ENCODE measurements at regions not wholly inside any gene's neighbourhood (a gene's known extent, or its start where the extent isn't known, plus 50 kb on each side); places are given as distances from the start of the nearest gene placed in this dataset.

DNA sequence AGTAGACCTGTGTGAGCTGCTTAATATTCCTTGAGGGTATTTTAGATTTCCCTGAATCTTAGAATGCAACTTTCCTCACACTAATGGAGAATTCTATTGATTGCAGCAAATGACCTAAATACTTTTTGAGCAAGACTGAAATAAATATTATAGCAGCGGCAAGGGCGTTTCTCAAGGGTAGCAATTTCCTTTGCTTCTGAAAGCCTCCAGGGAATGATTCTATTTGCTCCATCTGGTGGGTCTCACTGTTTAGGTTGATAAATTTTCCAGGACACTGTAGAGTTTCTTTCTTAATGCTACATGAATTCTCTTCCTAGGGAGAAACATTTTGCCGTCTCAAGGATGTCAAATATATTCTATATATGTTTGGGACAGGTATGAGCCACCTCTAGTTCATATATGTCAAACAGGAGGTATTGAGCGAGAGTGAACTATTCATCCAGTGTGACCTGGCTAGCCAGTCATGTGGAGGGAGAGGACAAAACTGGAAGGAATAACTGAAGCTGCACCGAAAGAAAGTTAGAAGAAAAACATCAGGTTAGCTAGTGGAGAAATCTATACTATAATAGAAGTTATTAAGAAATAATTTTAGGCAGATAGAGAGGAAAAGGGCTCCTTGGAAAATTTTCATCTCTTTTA, 57.9 kb upstream of the FZD8 start:
- Histone ChIP-seq H3K4me1 (ENCODE audit: control insufficient read depth in 1 of 2, extremely low read depth in 1 of 2, insufficient read depth in 2 of 2, low read length in 2 of 2) (no peaks in the 10 kb centered on the region), H3K27ac (ENCODE audit: low read length) (no peak overlapping the region), H3K9me3 (no peaks in the 10 kb centered on the region), H3K36me3 (ENCODE audit: control insufficient read depth in 2 of 2, extremely low read depth in 1 of 2, insufficient read depth in 1 of 2, low read length in 1 of 2) (no peaks in the 10 kb centered on the region), H3K4me3 (ENCODE audit: control insufficient read depth in 1 of 2, extremely low read depth in 1 of 2, low read length in 1 of 2) (no peak overlapping the region), H3K27me3 (replicated peaks in 1 of 2; ENCODE audit: control insufficient read depth in 2 of 2, extremely low read depth in 1 of 2, insufficient read depth in 2 of 2, low read length in 1 of 2) (no peaks in the 10 kb centered on the region)
- no peak overlapping the region for H3K27ac Mint-ChIP-seq
- no peak overlapping the region for H3K4me3 Mint-ChIP-seq
- ATAC-seq (replicated peaks in 1 of 4) (no peak), DNase-seq (no peak)
- H3K27me3 Mint-ChIP-seq, result peaks cover 1 to 5% of the 10 kb centered on the region in 2 donors
- no peaks in the 10 kb centered on the region for H3K9me3 Mint-ChIP-seq
- ChIA-PET CTCF (no interaction called here), POLR2A (no interaction called here)
- H3K4me1 Mint-ChIP-seq, result no peaks in the 10 kb centered on the region
- WGBS (ENCODE audit: insufficient coverage), result no CpG with 5 or more reads among the region's 5 CpGs
- no peaks in the 10 kb centered on the region for H3K36me3 Mint-ChIP-seq

DNA sequence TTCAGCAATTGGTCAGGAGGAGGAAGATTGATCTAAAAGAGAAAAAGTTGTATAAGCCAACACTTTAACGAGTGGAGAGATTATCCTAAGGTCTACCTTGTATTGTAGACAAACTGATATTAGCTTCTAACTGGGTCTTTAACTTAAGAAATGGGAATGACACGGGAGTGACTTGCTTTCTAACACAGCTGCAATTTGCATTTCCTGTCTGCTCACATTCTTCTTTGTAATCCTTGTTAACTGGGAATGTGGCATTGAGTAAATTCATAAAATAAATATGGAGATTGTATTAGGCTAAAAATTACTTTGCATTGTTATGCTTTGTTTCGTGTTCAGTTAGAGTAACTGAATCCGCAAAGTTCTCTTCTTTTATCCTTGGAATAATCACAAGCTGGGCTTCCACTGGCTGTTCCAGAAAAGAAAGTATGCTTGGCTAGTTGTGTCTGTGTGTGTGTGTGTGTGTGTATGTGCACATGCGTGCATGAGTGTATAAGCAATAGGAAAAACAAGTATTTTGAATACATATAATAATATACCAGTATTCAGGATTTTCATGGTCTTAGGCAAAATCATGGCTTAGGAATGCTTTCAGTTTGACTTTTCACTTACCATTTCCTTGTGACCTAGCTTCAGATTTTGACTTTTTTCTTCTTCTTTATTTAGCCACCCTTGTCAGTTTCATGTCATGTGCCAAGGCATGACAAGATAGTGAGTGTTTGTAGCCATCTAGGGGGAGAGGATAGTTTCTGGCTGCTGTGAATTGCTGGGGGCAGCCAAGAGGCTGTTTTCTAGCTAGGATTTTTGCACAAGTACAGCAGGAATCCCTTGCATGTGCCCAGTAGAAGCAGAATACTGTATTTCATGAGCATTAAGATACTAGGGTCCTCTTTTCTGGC, 54.5 kb upstream of the FZD8 start:
- no peaks in the 10 kb centered on the region for H3K9me3 ChIP-seq
- H3K4me3 ChIP-seq (ENCODE audit: control insufficient read depth in 1 of 2, extremely low read depth in 1 of 2, low read length in 1 of 2), result no peak overlapping the region
- Mint-ChIP-seq H3K9me3 (peaks cover 0 to 3% (median 0%) of the 10 kb centered on the region in 3 donors), H3K36me3 (no peaks in the 10 kb centered on the region), H3K4me1 (no peaks in the 10 kb centered on the region), H3K27ac (no peak overlapping the region), H3K4me3 (no peak overlapping the region), H3K27me3 (peaks cover 0 to 9% of the 10 kb centered on the region in 2 donors)
- no peak for DNase-seq
- ChIA-PET POLR2A (no interaction called here), CTCF (no interaction called here)
- H3K4me1 ChIP-seq (ENCODE audit: control insufficient read depth in 1 of 2, extremely low read depth in 1 of 2, insufficient read depth in 2 of 2, low read length in 2 of 2), result no peaks in the 10 kb centered on the region
- ATAC-seq (replicated peaks in 1 of 4), result no peak
- no peaks in the 10 kb centered on the region for H3K27me3 ChIP-seq (replicated peaks in 1 of 2; ENCODE audit: control insufficient read depth in 2 of 2, extremely low read depth in 1 of 2, insufficient read depth in 2 of 2, low read length in 1 of 2)
- H3K27ac ChIP-seq (ENCODE audit: low read length), result no peak overlapping the region
- 94% methylated on average over 2 of the region's 5 CpGs for WGBS (ENCODE audit: insufficient coverage)
- H3K36me3 ChIP-seq (ENCODE audit: control insufficient read depth in 2 of 2, extremely low read depth in 1 of 2, insufficient read depth in 1 of 2, low read length in 1 of 2), result no peaks in the 10 kb centered on the region

GRCh38 chr10:35693800-35694199, 51.7 kb upstream of the FZD8 start:
- POLR2A ChIA-PET, result no interaction called here
- H3K27ac ChIP-seq (ENCODE audit: low read length), result no peak overlapping the region
- Mint-ChIP-seq H3K27ac (no peak overlapping the region), H3K9me3 (peaks cover 0 to 3% (median 0%) of the 10 kb centered on the region in 3 donors), H3K27me3 (peaks cover 0 to 3% of the 10 kb centered on the region in 2 donors), H3K4me1 (no peaks in the 10 kb centered on the region), H3K4me3 (no peak overlapping the region), H3K36me3 (no peaks in the 10 kb centered on the region)
- H3K4me3 ChIP-seq (ENCODE audit: control insufficient read depth in 1 of 2, extremely low read depth in 1 of 2, low read length in 1 of 2), result no peak overlapping the region
- no CpG with 5 or more reads among the region's 6 CpGs for WGBS (ENCODE audit: insufficient coverage)
- no peaks in the 10 kb centered on the region for H3K9me3 ChIP-seq
- CTCF ChIA-PET, result no interaction called here
- peaks cover 0 to 2% of the 10 kb centered on the region in 2 experiments for H3K27me3 ChIP-seq (replicated peaks in 1 of 2; ENCODE audit: control insufficient read depth in 2 of 2, extremely low read depth in 1 of 2, insufficient read depth in 2 of 2, low read length in 1 of 2)
- H3K36me3 ChIP-seq (ENCODE audit: control insufficient read depth in 2 of 2, extremely low read depth in 1 of 2, insufficient read depth in 1 of 2, low read length in 1 of 2), result no peaks in the 10 kb centered on the region
- DNase-seq (no peak), ATAC-seq (replicated peaks in 1 of 4) (no peak)
- no peaks in the 10 kb centered on the region for H3K4me1 ChIP-seq (ENCODE audit: control insufficient read depth in 1 of 2, extremely low read depth in 1 of 2, insufficient read depth in 2 of 2, low read length in 2 of 2)
